Liver (tissue), 8 donors: ENCODE measurements at regions not wholly inside any gene's neighbourhood (a gene's known extent, or its start where the extent isn't known, plus 50 kb on each side); places are given as distances from the start of the nearest gene placed in this dataset.

Source experiments
- DNase-seq: peaks from one replicate; pipeline ENCODE4 v3.0.0-alpha.2; 2017; ENCODE audit warnings: low spot score
- H3K27ac ChIP-seq, 2 donors: one replicate each; pipeline ENCODE4 v1.7.0; 2013; ENCODE audit warnings: inconsistent platforms in 2 of 2, low read length in 2 of 2, control low read depth in 1 of 2, low read depth in 1 of 2, mild to moderate bottlenecking in 1 of 2
- H3K27me3 ChIP-seq, 4 donors: one replicate each; pipeline versions ENCODE4 v1.6.1 to v1.7.0; 2013; ENCODE audit warnings: low read length in 3 of 4, inconsistent platforms in 1 of 4, mild to moderate bottlenecking in 1 of 4, moderate library complexity in 1 of 4; ENCODE audit not compliant: control insufficient read depth in 4 of 4, insufficient read depth in 4 of 4
- H3K36me3 ChIP-seq, 4 donors: one replicate each; pipeline versions ENCODE4 v1.6.1 to v1.7.0; 2013; ENCODE audit warnings: low read length in 3 of 4, mild to moderate bottlenecking in 3 of 4, low read depth in 1 of 4, moderate library complexity in 1 of 4; ENCODE audit not compliant: control insufficient read depth in 4 of 4, insufficient read depth in 3 of 4
- H3K4me1 ChIP-seq, 4 donors: one replicate each; pipeline versions ENCODE4 v1.6.1 to v1.7.0; 2013; ENCODE audit warnings: low read length in 3 of 4, mild to moderate bottlenecking in 3 of 4, moderate library complexity in 1 of 4; ENCODE audit not compliant: control insufficient read depth in 4 of 4, insufficient read depth in 4 of 4
- H3K4me3 ChIP-seq, 3 donors: one replicate each; pipeline versions ENCODE4 v1.6.1 to v1.7.0; 2013; ENCODE audit warnings: low read length in 3 of 3, control low read depth in 1 of 3, low read depth in 1 of 3, mild to moderate bottlenecking in 1 of 3
- H3K9ac ChIP-seq, 2 donors: one replicate each; pipeline ENCODE4 v1.7.0; 2013; ENCODE audit warnings: low read length in 2 of 2, mild to moderate bottlenecking in 2 of 2, moderate library complexity in 2 of 2, control low read depth in 1 of 2, low read depth in 1 of 2
- H3K9me3 ChIP-seq, 4 donors: one replicate each; pipeline versions ENCODE4 v1.6.1 to v1.7.0; 2013; ENCODE audit warnings: low read length in 3 of 4; ENCODE audit not compliant: control insufficient read depth in 4 of 4
- EGR1 ChIP-seq, 2 donors: IDR thresholded peaks; 2 replicates each; pipeline ENCODE4 v1.6.1; 2016 to 2018; ENCODE audit warnings: antibody characterized with exemption in 2 of 2, low read depth in 2 of 2
- FOXA1 ChIP-seq: IDR thresholded peaks from 2 replicates; pipeline ENCODE4 v1.6.1; 2016; ENCODE audit warnings: antibody characterized with exemption
- FOXA2 ChIP-seq: IDR thresholded peaks from 2 replicates; pipeline ENCODE4 v1.6.1; 2016; ENCODE audit warnings: antibody characterized with exemption
- GABPA ChIP-seq, 2 donors: IDR thresholded peaks in 1 of 2; conservative IDR thresholded peaks in 1 of 2; 2 replicates each; pipeline ENCODE4 v1.6.1; 2016; ENCODE audit warnings: antibody characterized with exemption in 2 of 2, mild to moderate bottlenecking in 1 of 2, moderate library complexity in 1 of 2
- HNF4A ChIP-seq, 2 donors: conservative IDR thresholded peaks; 2 replicates each; pipeline ENCODE4 v1.6.1; 2016; ENCODE audit warnings: antibody characterized with exemption in 2 of 2, mild to moderate bottlenecking in 2 of 2
- HNF4G ChIP-seq: IDR thresholded peaks from 2 replicates; pipeline ENCODE4 v1.6.1; 2016; ENCODE audit warnings: antibody characterized with exemption
- JUND ChIP-seq, 2 donors: IDR thresholded peaks; 2 replicates each; pipeline ENCODE4 v1.6.1; 2016; ENCODE audit warnings: antibody characterized with exemption in 2 of 2
- NR2F2 ChIP-seq: IDR thresholded peaks from 2 replicates; pipeline ENCODE4 v1.6.1; 2016; ENCODE audit warnings: antibody characterized with exemption
- RAD21 ChIP-seq, 2 donors: IDR thresholded peaks; 2 replicates each; pipeline ENCODE4 v1.6.1; 2016; ENCODE audit warnings: antibody characterized with exemption in 2 of 2, mild to moderate bottlenecking in 2 of 2
- RXRA ChIP-seq, 2 donors: IDR thresholded peaks; 2 replicates each; pipeline ENCODE4 v1.6.1; 2017 to 2018; ENCODE audit warnings: antibody characterized with exemption in 2 of 2, mild to moderate bottlenecking in 1 of 2
- SP1 ChIP-seq: IDR thresholded peaks from 2 replicates; pipeline ENCODE4 v1.6.1; 2018; ENCODE audit warnings: antibody characterized with exemption, mild to moderate bottlenecking
- TAF1 ChIP-seq: conservative IDR thresholded peaks from 2 replicates; pipeline ENCODE4 v1.6.1; 2016; ENCODE audit warnings: antibody characterized with exemption, mild to moderate bottlenecking
- YY1 ChIP-seq: IDR thresholded peaks from 2 replicates; pipeline ENCODE4 v1.6.1; 2016; ENCODE audit warnings: antibody characterized with exemption, mild to moderate bottlenecking
- WGBS: extraction: QIAGEN DNeasy Blood & Tissue Kit; methylation state at CpG from one replicate; pipeline ENCODE4 v1.1.7; 2013; 5-methylcytosine and 5-hydroxymethylcytosine counted together
- TF ChIP-seq, protein P1 (sequence below): IDR thresholded peaks from 2 replicates; pipeline ENCODE4 v1.6.1; 2016; ENCODE audit warnings: antibody characterized with exemption
- TF ChIP-seq, protein P2 (sequence below): IDR thresholded peaks from 2 replicates; pipeline ENCODE4 v1.6.1; 2016; ENCODE audit warnings: antibody characterized with exemption
- TF ChIP-seq, protein P3 (sequence below): fragments of 150-350 bp; IDR thresholded peaks from 2 replicates; pipeline ENCODE4 v1.5.1; 2017; ENCODE audit warnings: improper control_type of control experiment, low read depth, low read length; ENCODE audit not compliant: missing input control
- TF ChIP-seq, protein P4 (sequence below): IDR thresholded peaks from 2 replicates; pipeline ENCODE4 v1.6.1; 2016; ENCODE audit warnings: antibody characterized with exemption
- TF ChIP-seq, protein P5 (sequence below): IDR thresholded peaks from 2 replicates; pipeline ENCODE4 v1.6.1; 2016; ENCODE audit warnings: antibody characterized with exemption, mild to moderate bottlenecking
- donor health status: healthy.
- donor health status: healthy.
- donor health status: healthy.
- donor health status: healthy.
- donor health status: healthy.

DNA sequence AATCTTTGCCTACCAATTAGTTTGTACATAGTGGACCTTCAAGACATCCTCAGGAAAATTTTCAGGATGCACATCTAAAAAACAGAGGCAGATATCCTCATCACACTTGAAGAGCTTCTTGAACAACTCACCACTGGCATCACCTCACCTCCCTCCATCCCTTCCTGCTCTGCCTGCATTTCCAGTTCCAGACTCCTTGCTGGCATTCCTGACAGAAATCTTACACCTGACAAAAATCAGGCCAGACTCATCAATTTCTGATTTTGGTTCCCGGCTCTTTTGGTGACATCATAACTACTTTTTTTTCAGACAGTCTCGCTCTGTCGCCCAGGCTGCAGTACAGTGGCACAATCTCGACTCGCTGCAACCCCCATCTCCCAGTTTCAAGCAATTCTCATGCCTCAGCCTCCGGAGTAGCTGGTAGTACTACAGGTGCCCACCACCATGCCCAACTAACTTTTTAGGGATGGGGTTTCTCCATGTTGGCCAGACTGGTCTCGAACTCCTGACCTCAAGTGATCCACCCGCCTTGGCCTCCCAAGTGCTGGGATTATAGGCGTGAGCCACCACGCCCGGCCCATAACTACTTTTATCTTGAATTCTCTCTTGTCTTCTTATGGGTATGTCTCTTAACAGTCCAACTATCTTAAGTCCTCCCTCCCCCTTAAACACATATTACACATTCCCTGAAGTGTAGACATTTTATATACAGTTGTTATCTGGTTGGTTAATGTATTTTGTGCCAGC is 216.6 kb upstream of the IL12A start:
- Histone ChIP-seq H3K9me3 (no peaks in the 10 kb centered on the region), H3K36me3 (peaks cover 0 to 2% (median 0%) of the 10 kb centered on the region in 4 donors), H3K4me1 (peaks cover 0 to 6% (median 0%) of the 10 kb centered on the region in 4 donors), H3K27me3 (no peaks in the 10 kb centered on the region), H3K9ac (no peak overlapping the region), H3K4me3 (no peak overlapping the region), H3K27ac (no peak overlapping the region)
- TF ChIP-seq, protein P1, sequence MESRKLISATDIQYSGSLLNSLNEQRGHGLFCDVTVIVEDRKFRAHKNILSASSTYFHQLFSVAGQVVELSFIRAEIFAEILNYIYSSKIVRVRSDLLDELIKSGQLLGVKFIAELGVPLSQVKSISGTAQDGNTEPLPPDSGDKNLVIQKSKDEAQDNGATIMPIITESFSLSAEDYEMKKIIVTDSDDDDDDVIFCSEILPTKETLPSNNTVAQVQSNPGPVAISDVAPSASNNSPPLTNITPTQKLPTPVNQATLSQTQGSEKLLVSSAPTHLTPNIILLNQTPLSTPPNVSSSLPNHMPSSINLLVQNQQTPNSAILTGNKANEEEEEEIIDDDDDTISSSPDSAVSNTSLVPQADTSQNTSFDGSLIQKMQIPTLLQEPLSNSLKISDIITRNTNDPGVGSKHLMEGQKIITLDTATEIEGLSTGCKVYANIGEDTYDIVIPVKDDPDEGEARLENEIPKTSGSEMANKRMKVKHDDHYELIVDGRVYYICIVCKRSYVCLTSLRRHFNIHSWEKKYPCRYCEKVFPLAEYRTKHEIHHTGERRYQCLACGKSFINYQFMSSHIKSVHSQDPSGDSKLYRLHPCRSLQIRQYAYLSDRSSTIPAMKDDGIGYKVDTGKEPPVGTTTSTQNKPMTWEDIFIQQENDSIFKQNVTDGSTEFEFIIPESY = no peak
- TF ChIP-seq NR2F2 = no peak
- TF ChIP-seq HNF4A (conservative IDR thresholded peaks at IDR 0.05) = no peak
- no peak for TF ChIP-seq HNF4G
- TF ChIP-seq RAD21 (IDR thresholded peaks at IDR 0.05) = no peak
- no peak for TF ChIP-seq YY1
- TF ChIP-seq FOXA2 = no peak
- TF ChIP-seq TAF1 = no peak
- TF ChIP-seq EGR1 (IDR thresholded peaks at IDR 0.05; ENCODE audit: low read depth in 2 of 2) = no peak
- TF ChIP-seq, protein P2, sequence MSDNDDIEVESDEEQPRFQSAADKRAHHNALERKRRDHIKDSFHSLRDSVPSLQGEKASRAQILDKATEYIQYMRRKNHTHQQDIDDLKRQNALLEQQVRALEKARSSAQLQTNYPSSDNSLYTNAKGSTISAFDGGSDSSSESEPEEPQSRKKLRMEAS = no peak
- TF ChIP-seq, protein P3, sequence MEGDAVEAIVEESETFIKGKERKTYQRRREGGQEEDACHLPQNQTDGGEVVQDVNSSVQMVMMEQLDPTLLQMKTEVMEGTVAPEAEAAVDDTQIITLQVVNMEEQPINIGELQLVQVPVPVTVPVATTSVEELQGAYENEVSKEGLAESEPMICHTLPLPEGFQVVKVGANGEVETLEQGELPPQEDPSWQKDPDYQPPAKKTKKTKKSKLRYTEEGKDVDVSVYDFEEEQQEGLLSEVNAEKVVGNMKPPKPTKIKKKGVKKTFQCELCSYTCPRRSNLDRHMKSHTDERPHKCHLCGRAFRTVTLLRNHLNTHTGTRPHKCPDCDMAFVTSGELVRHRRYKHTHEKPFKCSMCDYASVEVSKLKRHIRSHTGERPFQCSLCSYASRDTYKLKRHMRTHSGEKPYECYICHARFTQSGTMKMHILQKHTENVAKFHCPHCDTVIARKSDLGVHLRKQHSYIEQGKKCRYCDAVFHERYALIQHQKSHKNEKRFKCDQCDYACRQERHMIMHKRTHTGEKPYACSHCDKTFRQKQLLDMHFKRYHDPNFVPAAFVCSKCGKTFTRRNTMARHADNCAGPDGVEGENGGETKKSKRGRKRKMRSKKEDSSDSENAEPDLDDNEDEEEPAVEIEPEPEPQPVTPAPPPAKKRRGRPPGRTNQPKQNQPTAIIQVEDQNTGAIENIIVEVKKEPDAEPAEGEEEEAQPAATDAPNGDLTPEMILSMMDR = no peak
- no peak for TF ChIP-seq GABPA (IDR thresholded peaks at IDR 0.05 in 1 of 2, conservative IDR thresholded peaks at IDR 0.05 in 1 of 2)
- TF ChIP-seq JUND (IDR thresholded peaks at IDR 0.05) = no peak
- no peak for TF ChIP-seq FOXA1
- TF ChIP-seq RXRA (IDR thresholded peaks at IDR 0.05) = no peak
- TF ChIP-seq, protein P4, sequence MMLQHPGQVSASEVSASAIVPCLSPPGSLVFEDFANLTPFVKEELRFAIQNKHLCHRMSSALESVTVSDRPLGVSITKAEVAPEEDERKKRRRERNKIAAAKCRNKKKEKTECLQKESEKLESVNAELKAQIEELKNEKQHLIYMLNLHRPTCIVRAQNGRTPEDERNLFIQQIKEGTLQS = no peak
- no peak for TF ChIP-seq SP1
- TF ChIP-seq, protein P5, sequence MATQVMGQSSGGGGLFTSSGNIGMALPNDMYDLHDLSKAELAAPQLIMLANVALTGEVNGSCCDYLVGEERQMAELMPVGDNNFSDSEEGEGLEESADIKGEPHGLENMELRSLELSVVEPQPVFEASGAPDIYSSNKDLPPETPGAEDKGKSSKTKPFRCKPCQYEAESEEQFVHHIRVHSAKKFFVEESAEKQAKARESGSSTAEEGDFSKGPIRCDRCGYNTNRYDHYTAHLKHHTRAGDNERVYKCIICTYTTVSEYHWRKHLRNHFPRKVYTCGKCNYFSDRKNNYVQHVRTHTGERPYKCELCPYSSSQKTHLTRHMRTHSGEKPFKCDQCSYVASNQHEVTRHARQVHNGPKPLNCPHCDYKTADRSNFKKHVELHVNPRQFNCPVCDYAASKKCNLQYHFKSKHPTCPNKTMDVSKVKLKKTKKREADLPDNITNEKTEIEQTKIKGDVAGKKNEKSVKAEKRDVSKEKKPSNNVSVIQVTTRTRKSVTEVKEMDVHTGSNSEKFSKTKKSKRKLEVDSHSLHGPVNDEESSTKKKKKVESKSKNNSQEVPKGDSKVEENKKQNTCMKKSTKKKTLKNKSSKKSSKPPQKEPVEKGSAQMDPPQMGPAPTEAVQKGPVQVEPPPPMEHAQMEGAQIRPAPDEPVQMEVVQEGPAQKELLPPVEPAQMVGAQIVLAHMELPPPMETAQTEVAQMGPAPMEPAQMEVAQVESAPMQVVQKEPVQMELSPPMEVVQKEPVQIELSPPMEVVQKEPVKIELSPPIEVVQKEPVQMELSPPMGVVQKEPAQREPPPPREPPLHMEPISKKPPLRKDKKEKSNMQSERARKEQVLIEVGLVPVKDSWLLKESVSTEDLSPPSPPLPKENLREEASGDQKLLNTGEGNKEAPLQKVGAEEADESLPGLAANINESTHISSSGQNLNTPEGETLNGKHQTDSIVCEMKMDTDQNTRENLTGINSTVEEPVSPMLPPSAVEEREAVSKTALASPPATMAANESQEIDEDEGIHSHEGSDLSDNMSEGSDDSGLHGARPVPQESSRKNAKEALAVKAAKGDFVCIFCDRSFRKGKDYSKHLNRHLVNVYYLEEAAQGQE = no peak
- 95% methylated on average over 11 of the region's 11 CpGs for WGBS
- DNase-seq = no peak
